ENCODE measurements at regions not wholly inside any gene's neighbourhood (a gene's known extent, or its start where the extent isn't known, plus 50 kb on each side); places are given as distances from the start of the nearest gene placed in this dataset.
A peak's percentile ranks its signal among the peaks of the same experiment; 100 is the strongest.
"Not testable (repeated sequence)": the region's sequence is repeated elsewhere in the genome, so short reads cannot be mapped to it uniquely, and the experiment has no call there.

DNA sequence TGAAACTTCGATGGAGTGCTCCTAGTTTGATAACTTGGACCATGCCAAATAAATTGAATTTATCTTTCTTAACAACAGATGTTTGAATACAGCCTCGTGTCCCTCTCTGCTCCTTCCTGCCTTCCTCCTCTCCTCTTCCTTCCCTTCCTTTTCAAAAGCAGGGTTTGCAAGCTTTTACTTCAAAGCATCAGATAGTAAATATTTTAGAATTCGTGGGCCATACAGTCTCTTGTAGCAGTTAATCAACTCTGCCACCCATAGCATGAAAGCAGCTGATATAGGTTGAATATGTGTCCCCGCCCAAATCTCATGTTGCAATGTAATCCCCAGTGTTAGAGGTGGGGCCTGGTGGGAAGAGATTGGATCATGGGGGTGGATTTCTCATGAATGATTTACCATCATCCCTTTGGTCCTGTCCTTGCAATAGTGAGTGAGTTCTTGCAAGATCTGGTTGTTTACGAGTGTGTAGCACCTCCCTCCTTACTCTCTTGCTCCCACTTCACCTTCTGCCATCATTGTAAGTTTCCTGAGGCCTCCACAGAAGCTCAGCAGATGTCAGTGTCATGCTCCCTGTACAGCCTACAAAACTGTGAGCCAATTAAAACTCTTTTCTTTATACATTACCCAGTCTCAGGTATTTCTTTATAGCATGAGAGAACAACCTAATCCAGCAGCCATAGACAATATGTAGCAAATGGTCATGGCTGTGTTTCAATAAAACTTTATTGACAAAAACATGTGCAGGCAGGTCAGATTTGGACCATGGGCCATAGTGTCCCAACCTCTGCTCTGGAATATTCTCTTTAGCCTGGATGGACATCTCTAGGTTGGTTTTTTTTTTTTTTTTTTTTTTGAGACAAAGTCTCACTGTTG, 102.8 kb downstream of the ALG1L2 start:
- H3K4me1 ChIP-seq; H3K36me3 ChIP-seq; H3K9me3 ChIP-seq; H3K4me3 ChIP-seq; intact Hi-C loops (cut with DNase I; ENCODE audit: low total_unique reads); DNase-seq; H3K27me3 ChIP-seq; H3K27ac ChIP-seq; in situ Hi-C loops (cut with MboI; ENCODE audit: low pct_ligation_motif_present in 1 of 4, low pct_unique_long_range_greater_than_20kb in 1 of 4, low sequenced_read_pairs in 3 of 4): not testable (repeated sequence)
- WGBS, 2 donors (ENCODE audit: low coverage in 1 of 2) = 61 to 63% methylated on average over 5 of the region's 5 CpGs

DNA sequence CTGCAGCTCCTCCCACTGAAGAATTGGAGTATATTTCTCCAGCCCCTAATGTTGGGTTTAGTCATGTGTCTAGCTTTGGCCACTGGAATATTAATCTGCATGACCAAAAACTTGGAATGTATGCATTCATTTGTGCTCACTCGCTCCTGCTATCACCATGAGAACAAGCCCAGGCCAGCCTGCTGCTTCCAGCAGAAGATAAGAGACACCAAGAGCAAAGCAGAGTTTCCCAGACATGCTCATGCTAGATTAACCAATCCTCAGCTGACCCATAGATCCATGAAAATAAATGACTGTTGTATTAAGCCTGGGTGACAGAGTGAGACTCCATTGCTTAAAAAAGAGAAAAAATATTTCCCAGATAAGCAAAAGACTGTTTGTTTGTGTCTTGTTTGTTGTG, 119.6 kb downstream of the ALG1L2 start:
- H3K27me3 ChIP-seq; DNase-seq; in situ Hi-C loops (cut with MboI; ENCODE audit: low pct_ligation_motif_present in 1 of 4, low pct_unique_long_range_greater_than_20kb in 1 of 4, low sequenced_read_pairs in 3 of 4); intact Hi-C loops (cut with DNase I; ENCODE audit: low total_unique reads); H3K4me1 ChIP-seq; H3K9me3 ChIP-seq; H3K36me3 ChIP-seq; H3K4me3 ChIP-seq; H3K27ac ChIP-seq: not testable (repeated sequence)
- 69% methylated on average over 1 of the region's 1 CpG; no CpG with 5 or more reads in 1 of the 2 donors for WGBS, 2 donors (ENCODE audit: low coverage in 1 of 2)

DNA sequence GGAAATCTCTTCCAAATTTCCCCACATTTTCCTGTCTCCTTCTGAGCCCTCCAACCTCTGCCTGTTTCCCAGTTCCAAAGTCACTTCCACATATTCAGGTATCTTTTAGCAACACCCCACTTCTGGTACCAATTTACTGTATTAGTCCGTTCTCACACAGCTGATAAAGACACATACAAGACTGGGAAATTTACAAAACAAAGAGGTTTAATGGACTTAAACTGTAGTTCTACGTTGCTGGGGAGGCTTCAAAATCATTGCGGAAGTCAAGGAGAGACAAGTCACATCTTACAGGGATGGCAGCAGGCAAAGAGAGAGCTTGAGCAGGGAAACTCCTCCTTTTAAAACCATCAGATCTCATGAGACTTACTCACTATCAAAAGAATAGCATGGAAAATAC, 122.0 kb downstream of the ALG1L2 start:
- H3K4me3 ChIP-seq; DNase-seq; H3K27ac ChIP-seq; H3K9me3 ChIP-seq; in situ Hi-C loops (cut with MboI; ENCODE audit: low pct_ligation_motif_present in 1 of 4, low pct_unique_long_range_greater_than_20kb in 1 of 4, low sequenced_read_pairs in 3 of 4); H3K27me3 ChIP-seq; intact Hi-C loops (cut with DNase I; ENCODE audit: low total_unique reads); H3K36me3 ChIP-seq; H3K4me1 ChIP-seq: not testable (repeated sequence)
- WGBS, 2 donors (ENCODE audit: low coverage in 1 of 2) = 91 to 100% methylated on average over 2 to 3 of the region's 3 CpGs

DNA sequence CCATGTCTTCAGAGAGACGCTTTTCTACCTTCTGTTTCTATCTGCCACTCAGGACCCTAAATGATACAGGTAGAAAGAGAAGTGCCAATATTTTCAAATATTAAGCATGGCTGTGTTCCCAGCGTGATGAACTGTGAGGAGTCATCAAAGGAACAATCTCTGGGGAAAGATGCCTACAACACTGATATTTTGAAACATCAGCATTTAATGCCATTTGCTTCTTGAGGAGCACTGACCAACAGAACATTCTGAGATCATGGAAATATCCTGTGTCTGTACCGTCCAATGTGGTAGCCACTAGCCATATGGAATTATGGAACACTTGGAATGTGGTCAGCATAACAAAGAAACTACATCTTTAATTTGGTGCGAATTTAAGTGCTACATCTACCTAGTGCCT, 117.9 kb upstream of the COL6A5 start:
- intact Hi-C loops (cut with DNase I; ENCODE audit: low total_unique reads) = no loop called here
- H3K4me1 ChIP-seq = no peaks in the 10 kb centered on the region
- in situ Hi-C loops (cut with MboI; ENCODE audit: low pct_ligation_motif_present in 1 of 4, low pct_unique_long_range_greater_than_20kb in 1 of 4, low sequenced_read_pairs in 3 of 4) = no loop called here

DNA sequence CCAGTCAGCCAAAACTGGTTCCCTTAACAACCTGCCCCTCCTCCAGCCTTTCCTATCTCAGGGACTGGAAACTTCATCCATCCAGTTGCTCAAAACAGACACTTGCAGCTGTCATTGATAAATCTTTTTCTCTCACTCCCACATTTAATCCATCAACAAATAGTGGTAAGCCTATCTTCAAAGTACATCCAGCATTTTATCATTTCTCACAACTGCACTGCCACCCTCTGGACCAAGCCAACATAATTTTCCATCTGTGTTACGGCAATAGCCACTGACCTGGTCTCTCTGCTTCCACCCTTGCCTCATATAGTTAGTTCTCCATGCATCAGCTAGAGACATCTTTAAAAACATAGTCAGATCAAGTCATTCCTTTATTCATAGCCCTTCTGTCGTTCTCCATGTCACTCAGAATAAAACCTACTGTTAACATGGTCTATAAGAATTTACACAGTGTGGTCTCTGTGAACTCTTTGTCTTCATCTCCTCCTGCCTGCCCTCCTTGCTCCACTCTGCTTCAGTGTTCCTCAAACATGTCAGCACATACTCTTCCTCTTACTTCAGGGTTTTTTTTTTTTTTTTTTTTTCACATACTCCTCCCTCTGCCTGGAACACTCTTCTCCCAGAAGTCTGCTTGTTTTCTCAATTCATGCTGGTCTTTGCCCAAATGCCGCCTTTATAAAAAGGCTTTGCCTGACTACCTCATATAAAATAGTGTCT, 102.5 kb upstream of the COL6A5 start:
- 34 to 53% methylated on average over 3 of the region's 3 CpGs for WGBS, 2 donors (ENCODE audit: low coverage in 1 of 2)
- intact Hi-C loops (cut with DNase I; ENCODE audit: low total_unique reads) (no loop called here), in situ Hi-C loops (cut with MboI; ENCODE audit: low pct_ligation_motif_present in 1 of 4, low pct_unique_long_range_greater_than_20kb in 1 of 4, low sequenced_read_pairs in 3 of 4) (no loop called here)
- no peaks in the 10 kb centered on the region for H3K4me1 ChIP-seq
- H3K27me3 ChIP-seq = no peaks in the 10 kb centered on the region
- no peaks in the 10 kb centered on the region for H3K36me3 ChIP-seq
- H3K4me3 ChIP-seq = no peak overlapping the region
- no peak for DNase-seq
- H3K9me3 ChIP-seq = no peaks in the 10 kb centered on the region
- H3K27ac ChIP-seq = no peak overlapping the region
- TF ChIP-seq, protein P1, sequence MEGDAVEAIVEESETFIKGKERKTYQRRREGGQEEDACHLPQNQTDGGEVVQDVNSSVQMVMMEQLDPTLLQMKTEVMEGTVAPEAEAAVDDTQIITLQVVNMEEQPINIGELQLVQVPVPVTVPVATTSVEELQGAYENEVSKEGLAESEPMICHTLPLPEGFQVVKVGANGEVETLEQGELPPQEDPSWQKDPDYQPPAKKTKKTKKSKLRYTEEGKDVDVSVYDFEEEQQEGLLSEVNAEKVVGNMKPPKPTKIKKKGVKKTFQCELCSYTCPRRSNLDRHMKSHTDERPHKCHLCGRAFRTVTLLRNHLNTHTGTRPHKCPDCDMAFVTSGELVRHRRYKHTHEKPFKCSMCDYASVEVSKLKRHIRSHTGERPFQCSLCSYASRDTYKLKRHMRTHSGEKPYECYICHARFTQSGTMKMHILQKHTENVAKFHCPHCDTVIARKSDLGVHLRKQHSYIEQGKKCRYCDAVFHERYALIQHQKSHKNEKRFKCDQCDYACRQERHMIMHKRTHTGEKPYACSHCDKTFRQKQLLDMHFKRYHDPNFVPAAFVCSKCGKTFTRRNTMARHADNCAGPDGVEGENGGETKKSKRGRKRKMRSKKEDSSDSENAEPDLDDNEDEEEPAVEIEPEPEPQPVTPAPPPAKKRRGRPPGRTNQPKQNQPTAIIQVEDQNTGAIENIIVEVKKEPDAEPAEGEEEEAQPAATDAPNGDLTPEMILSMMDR (IDR thresholded peaks at IDR 0.05) = peak in 3 of 5 experiments; percentile 3 to 19 (median 13)
- no peak for TF ChIP-seq EP300 (IDR thresholded peaks at IDR 0.05; ENCODE audit: low read depth)

More for the DNA sequence above, 117.9 kb upstream of the COL6A5 start:
- 73 to 83% methylated on average over 4 of the region's 4 CpGs for WGBS, 2 donors (ENCODE audit: low coverage in 1 of 2)
- no peak overlapping the region for H3K27ac ChIP-seq
- H3K36me3 ChIP-seq = no peaks in the 10 kb centered on the region
- H3K27me3 ChIP-seq = no peaks in the 10 kb centered on the region
- H3K4me3 ChIP-seq = no peak overlapping the region
- H3K9me3 ChIP-seq = no peaks in the 10 kb centered on the region
- DNase-seq = no peak
- TF ChIP-seq POLR2A (IDR thresholded peaks at IDR 0.05) (no peak), POLR2AphosphoS5 (IDR thresholded peaks at IDR 0.05) (no peak), EP300 (IDR thresholded peaks at IDR 0.05; ENCODE audit: low read depth) (no peak)
- TF ChIP-seq, protein P1 (IDR thresholded peaks at IDR 0.05) = no peak

All from transverse colon (tissue), 4 donors.